MM.1S (cell line): ENCODE measurements at regions not wholly inside any gene's neighbourhood (a gene's known extent, or its start where the extent isn't known, plus 50 kb on each side); places are given as distances from the start of the nearest gene placed in this dataset.

Source experiments
- CTCF ChIP-seq: fragments of 300-600 bp; sonication (generic); IDR thresholded peaks from 2 replicates; pipeline ENCODE4 v1.5.1; 2016; ENCODE audit warnings: antibody characterized with exemption, low read length, mixed read lengths
- EZH2 ChIP-seq: fragments of 300-600 bp; sonication (generic); optimal IDR thresholded peaks from 2 replicates; pipeline ENCODE3; 2017; ENCODE audit warnings: low read depth, mild to moderate bottlenecking, antibody characterized with exemption, low read length, mixed read lengths
- EZH2phosphoT487 ChIP-seq: fragments of 300-600 bp; sonication (generic); IDR thresholded peaks from 2 replicates; pipeline ENCODE4 v1.6.1; 2018; ENCODE audit warnings: antibody characterized with exemption, low read length

GRCh38 chr1:34367954-34368353 lies 191.2 kb downstream of the C1orf94 start:
- TF ChIP-seq CTCF (no peak), EZH2phosphoT487 (no peak), EZH2 (no peak)
